ENCODE measurements at regions not wholly inside any gene's neighbourhood (a gene's known extent, or its start where the extent isn't known, plus 50 kb on each side); places are given as distances from the start of the nearest gene placed in this dataset.

DNA sequence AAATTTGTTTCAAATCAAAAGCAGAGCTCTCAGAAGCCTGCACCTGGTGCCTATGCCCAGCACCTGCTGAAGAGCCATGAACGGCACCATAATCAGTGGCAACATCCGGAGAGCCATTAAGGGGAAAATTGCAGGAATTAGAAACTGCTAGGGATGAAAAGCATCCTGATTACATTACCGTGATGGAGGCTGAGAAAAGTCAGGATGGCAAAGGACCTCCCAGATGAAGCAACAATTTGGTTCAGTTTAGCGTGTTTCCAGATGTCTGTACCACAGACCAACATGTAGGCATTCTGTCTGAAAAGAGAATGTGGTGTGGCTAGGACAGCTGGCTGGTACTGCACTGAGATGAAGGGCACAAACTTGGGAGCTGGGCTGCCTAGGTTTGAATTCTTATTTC, 106.1 kb downstream of the EOMES start:
- H4K20me1 ChIP-seq (ENCODE audit: control insufficient read depth, insufficient read depth, insufficient read length): no peaks in the 10 kb centered on the region
- H4K8ac ChIP-seq (replicated peaks; ENCODE audit: insufficient read length, low read depth, low read length): no peak overlapping the region
- H2AK5ac ChIP-seq (ENCODE audit: insufficient read length, low read length): no peak overlapping the region
- H2BK15ac ChIP-seq (ENCODE audit: low read depth, low read length): no peak overlapping the region
- no peaks in the 10 kb centered on the region for H3K79me2 ChIP-seq (ENCODE audit: insufficient read depth, low read length)
- no peak overlapping the region for H3T11ph ChIP-seq (ENCODE audit: low read length)
- no peaks in the 10 kb centered on the region for H3K4me1 ChIP-seq (ENCODE audit: insufficient read depth, low read length)
- peaks cover 1% of the 10 kb centered on the region; the same call in 1 of the 2 replicates for H3K27me3 Mint-ChIP-seq (ENCODE audit: low read depth)
- peaks cover 8 to 25% (median 20%) of the 10 kb centered on the region in 3 experiments for H3K36me3 Mint-ChIP-seq (ENCODE audit: insufficient read depth in 1 of 3, low read depth in 3 of 3)
- TF ChIP-seq, protein P1, sequence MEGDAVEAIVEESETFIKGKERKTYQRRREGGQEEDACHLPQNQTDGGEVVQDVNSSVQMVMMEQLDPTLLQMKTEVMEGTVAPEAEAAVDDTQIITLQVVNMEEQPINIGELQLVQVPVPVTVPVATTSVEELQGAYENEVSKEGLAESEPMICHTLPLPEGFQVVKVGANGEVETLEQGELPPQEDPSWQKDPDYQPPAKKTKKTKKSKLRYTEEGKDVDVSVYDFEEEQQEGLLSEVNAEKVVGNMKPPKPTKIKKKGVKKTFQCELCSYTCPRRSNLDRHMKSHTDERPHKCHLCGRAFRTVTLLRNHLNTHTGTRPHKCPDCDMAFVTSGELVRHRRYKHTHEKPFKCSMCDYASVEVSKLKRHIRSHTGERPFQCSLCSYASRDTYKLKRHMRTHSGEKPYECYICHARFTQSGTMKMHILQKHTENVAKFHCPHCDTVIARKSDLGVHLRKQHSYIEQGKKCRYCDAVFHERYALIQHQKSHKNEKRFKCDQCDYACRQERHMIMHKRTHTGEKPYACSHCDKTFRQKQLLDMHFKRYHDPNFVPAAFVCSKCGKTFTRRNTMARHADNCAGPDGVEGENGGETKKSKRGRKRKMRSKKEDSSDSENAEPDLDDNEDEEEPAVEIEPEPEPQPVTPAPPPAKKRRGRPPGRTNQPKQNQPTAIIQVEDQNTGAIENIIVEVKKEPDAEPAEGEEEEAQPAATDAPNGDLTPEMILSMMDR (conservative IDR thresholded peaks at IDR 0.05): no peak
- H2BK12ac ChIP-seq (ENCODE audit: insufficient read length, low read depth, low read length): no peak overlapping the region
- H3K27ac Mint-ChIP-seq: no peak overlapping the region
- H3K18ac ChIP-seq (ENCODE audit: insufficient read length, low read depth, low read length): no peak overlapping the region
- no peak overlapping the region for H3K9ac ChIP-seq (ENCODE audit: extremely low read depth, insufficient read length, low read length)
- H3K4me3 Mint-ChIP-seq: no peak overlapping the region
- H2AFZ ChIP-seq (ENCODE audit: low read length): no peak overlapping the region
- H3K27me3 ChIP-seq (ENCODE audit: insufficient read depth, low read length): no peaks in the 10 kb centered on the region
- peaks cover 11% of the 10 kb centered on the region for H3K9me3 ChIP-seq (ENCODE audit: control insufficient read depth, low read depth, low read length)
- no peak overlapping the region for H3K14ac ChIP-seq (ENCODE audit: insufficient read depth, low read length)
- no peaks in the 10 kb centered on the region for H3K79me1 ChIP-seq (ENCODE audit: insufficient read depth, low read depth, low read length, poor library complexity, severe bottlenecking)
- H3K4me2 ChIP-seq (ENCODE audit: insufficient read depth, insufficient read length, low read length): no peak overlapping the region
- no peak overlapping the region for H2BK5ac ChIP-seq (ENCODE audit: insufficient read length, low read length)
- H3K27ac ChIP-seq (ENCODE audit: insufficient read length, low read depth, low read length): no peak overlapping the region
- H3K4ac ChIP-seq (ENCODE audit: low read depth, low read length): no peak overlapping the region
- peaks cover 2% of the 10 kb centered on the region in 2 experiments; a peak in 1 of 4 replicates for H3K4me1 Mint-ChIP-seq
- H3K9me3 Mint-ChIP-seq: peaks cover 24 to 29% of the 10 kb centered on the region in 2 experiments
- H4K5ac ChIP-seq (ENCODE audit: insufficient read length, low read depth, low read length): no peak overlapping the region
- H3K23me2 ChIP-seq (ENCODE audit: insufficient read length, low read depth, low read length, poor library complexity, severe bottlenecking): no peaks in the 10 kb centered on the region
- no peak overlapping the region for H2BK120ac ChIP-seq (ENCODE audit: low read depth, low read length, poor library complexity, severe bottlenecking)
- no peak overlapping the region for H2BK20ac ChIP-seq (ENCODE audit: low read depth, low read length, poor library complexity, severe bottlenecking)
- no peak overlapping the region for H3K23ac ChIP-seq (ENCODE audit: insufficient read length, low read depth, low read length)
- no peak overlapping the region for H4K91ac ChIP-seq (ENCODE audit: insufficient read length, low read depth, low read length)
- no peak overlapping the region for H3K56ac ChIP-seq (ENCODE audit: insufficient read length, low read depth, low read length)
- WGBS (ENCODE audit: extremely low coverage, insufficient read length, low lambda C conversion rate): no CpG with 5 or more reads among the region's 4 CpGs
- DNase-seq: no peak
